ENCODE measurements at regions not wholly inside any gene's neighbourhood (a gene's known extent, or its start where the extent isn't known, plus 50 kb on each side); places are given as distances from the start of the nearest gene placed in this dataset.
A peak's percentile ranks its signal among the peaks of the same experiment; 100 is the strongest.

GRCh38 chr7:116363637-116364432, 135.7 kb upstream of the CAV2 start:
- H3K27ac ChIP-seq (ENCODE audit: low read depth, low read length): no peak overlapping the region
- H3K4me2 ChIP-seq (ENCODE audit: low read length): no peak overlapping the region
- no TSS peak for BruUV-seq (replicated peaks)
- peaks cover 11 to 29% of the 10 kb centered on the region in 2 experiments for H3K4me1 ChIP-seq (ENCODE audit: control insufficient read depth in 1 of 2, insufficient read depth in 2 of 2, low read length in 2 of 2)
- intact Hi-C loops (cut with micrococcal nuclease): no loop called here
- ATAC-seq: no peak
- H3K9me2 ChIP-seq (ENCODE audit: insufficient read depth): no peaks in the 10 kb centered on the region
- TF ChIP-seq SP1 (IDR thresholded peaks at IDR 0.05; ENCODE audit: low read depth): no peak
- TF ChIP-seq ZBTB33 (IDR thresholded peaks at IDR 0.05; ENCODE audit: extremely low read depth, insufficient replicate concordance, low read length): no peak
- peak; percentile 28; the same call in 1 of the 2 replicates for TF ChIP-seq FOSL1 (IDR thresholded peaks at IDR 0.05; ENCODE audit: low read depth)
- H3K27me3 ChIP-seq (ENCODE audit: insufficient read depth, low read length): no peaks in the 10 kb centered on the region
- ChIA-PET CTCF (no interaction called here), RAD21 (ENCODE audit: low non-redundant PET in 1 of 2, low total read pairs in 2 of 2, uncharacterized antibody in 2 of 2, unreplicated experiment in 2 of 2) (no interaction called here), POLR2A (no interaction called here)
- H3K36me3 ChIP-seq (ENCODE audit: control insufficient read depth in 1 of 2, insufficient read depth in 2 of 2, low read length in 2 of 2): peaks cover 0 to 8% of the 10 kb centered on the region in 2 experiments; a peak in 1 of 4 replicates
- H2AFZ ChIP-seq (ENCODE audit: low read depth, low read length, poor library complexity, severe bottlenecking): no peak overlapping the region
- DNase-seq (ENCODE audit: low read depth, low spot score): no peak
- H3K4me3 ChIP-seq (replicated peaks in 1 of 2; ENCODE audit: low read depth in 1 of 2, low read length in 2 of 2): no peak overlapping the region
- H3K79me2 ChIP-seq (ENCODE audit: insufficient read depth, low read length): no peaks in the 10 kb centered on the region
- peaks cover 0 to 6% of the 10 kb centered on the region in 2 experiments; a peak in 1 of 4 replicates for H3K9me3 ChIP-seq (ENCODE audit: control insufficient read depth in 1 of 2, insufficient read depth in 1 of 2, low read depth in 1 of 2, low read length in 2 of 2)
- H4K20me1 ChIP-seq (ENCODE audit: insufficient read depth): no peaks in the 10 kb centered on the region
- no peak overlapping the region for H3K9ac ChIP-seq (ENCODE audit: low read length)

GRCh38 chr7:116364469-116364868, 135.1 kb upstream of the CAV2 start:
- H3K4me3 ChIP-seq (replicated peaks in 1 of 2; ENCODE audit: low read depth in 1 of 2, low read length in 2 of 2): no peak overlapping the region
- ChIA-PET CTCF (no interaction called here), POLR2A (no interaction called here), RAD21 (ENCODE audit: low non-redundant PET in 1 of 2, low total read pairs in 2 of 2, uncharacterized antibody in 2 of 2, unreplicated experiment in 2 of 2) (no interaction called here)
- H3K4me1 ChIP-seq (ENCODE audit: control insufficient read depth in 1 of 2, insufficient read depth in 2 of 2, low read length in 2 of 2): peaks cover 8 to 25% of the 10 kb centered on the region in 2 experiments
- H3K27ac ChIP-seq (ENCODE audit: low read depth, low read length): no peak overlapping the region
- no peak overlapping the region for H2AFZ ChIP-seq (ENCODE audit: low read depth, low read length, poor library complexity, severe bottlenecking)
- H3K36me3 ChIP-seq (ENCODE audit: control insufficient read depth in 1 of 2, insufficient read depth in 2 of 2, low read length in 2 of 2): peaks cover 0 to 8% of the 10 kb centered on the region in 2 experiments; a peak in 1 of 4 replicates
- no peak overlapping the region for H3K4me2 ChIP-seq (ENCODE audit: low read length)
- H3K9ac ChIP-seq (ENCODE audit: low read length): no peak overlapping the region
- no peak for DNase-seq (ENCODE audit: low read depth, low spot score)
- BruUV-seq (replicated peaks): no TSS peak
- no peaks in the 10 kb centered on the region for H3K9me2 ChIP-seq (ENCODE audit: insufficient read depth)
- peaks cover 0 to 6% of the 10 kb centered on the region in 2 experiments; a peak in 1 of 4 replicates for H3K9me3 ChIP-seq (ENCODE audit: control insufficient read depth in 1 of 2, insufficient read depth in 1 of 2, low read depth in 1 of 2, low read length in 2 of 2)
- no peaks in the 10 kb centered on the region for H3K79me2 ChIP-seq (ENCODE audit: insufficient read depth, low read length)
- H3K27me3 ChIP-seq (ENCODE audit: insufficient read depth, low read length): no peaks in the 10 kb centered on the region
- intact Hi-C loops (cut with micrococcal nuclease): no loop called here
- no peaks in the 10 kb centered on the region for H4K20me1 ChIP-seq (ENCODE audit: insufficient read depth)
- no peak for ATAC-seq
- TF ChIP-seq RAD21 (IDR thresholded peaks at IDR 0.05; ENCODE audit: low read depth) (no peak), ZNF274 (IDR thresholded peaks at IDR 0.05; ENCODE audit: low read depth, low read length) (no peak), MAX (IDR thresholded peaks at IDR 0.05) (no peak), ZBTB33 (IDR thresholded peaks at IDR 0.05; ENCODE audit: extremely low read depth, insufficient replicate concordance, low read length) (no peak), YY1 (IDR thresholded peaks at IDR 0.05; ENCODE audit: extremely low read depth, insufficient replicate concordance, low read depth, low read length) (no peak), ATF3 (IDR thresholded peaks at IDR 0.05) (no peak), SIN3A (IDR thresholded peaks at IDR 0.05; ENCODE audit: low read depth) (no peak), FOSL1 (IDR thresholded peaks at IDR 0.05; ENCODE audit: low read depth) (no peak)

All from HCT116 (cell line).